ENCODE measurements at regions not wholly inside any gene's neighbourhood (a gene's known extent, or its start where the extent isn't known, plus 50 kb on each side); places are given as distances from the start of the nearest gene placed in this dataset.

GRCh38 chr12:107441665-107442300 is 243.8 kb upstream of the PWP1 start (continued):
- TF ChIP-seq CTCF (conservative IDR thresholded peaks at IDR 0.05; ENCODE audit: low read depth in 2 of 2): no peak

GRCh38 chr12:107442326-107442987 is 243.1 kb upstream of the PWP1 start:
- no peak for ATAC-seq
- no peak overlapping the region for H3K4me3 Mint-ChIP-seq
- Histone ChIP-seq H3F3A (replicated peaks; ENCODE audit: low read depth) (no peaks in the 10 kb centered on the region), H3K4me2 (no peak overlapping the region), H3K36me3 (ENCODE audit: insufficient read depth) (no peaks in the 10 kb centered on the region), H3K27ac (ENCODE audit: low read depth) (no peak overlapping the region), H2AFZ (no peak overlapping the region), H3K4me3 (no peak overlapping the region), H3K9me2 (ENCODE audit: insufficient read depth) (no peaks in the 10 kb centered on the region), H3K4me1 (ENCODE audit: insufficient read depth) (peaks cover 21% of the 10 kb centered on the region), H3K79me2 (replicated peaks; ENCODE audit: insufficient read depth) (no peaks in the 10 kb centered on the region), H4K20me1 (replicated peaks; ENCODE audit: insufficient read depth) (no peaks in the 10 kb centered on the region), H3K27me3 (ENCODE audit: insufficient read depth) (no peaks in the 10 kb centered on the region)
- H3K36me3 Mint-ChIP-seq (ENCODE audit: low read depth): no peaks in the 10 kb centered on the region
- H3K27ac Mint-ChIP-seq: no peak overlapping the region
- DNase-seq (ENCODE audit: low spot score): no peak
- H3K9me3 Mint-ChIP-seq: no peaks in the 10 kb centered on the region
- peaks cover 7% of the 10 kb centered on the region for H3K27me3 Mint-ChIP-seq (ENCODE audit: insufficient read depth, low read depth, poor library complexity)
- peaks cover 25% of the 10 kb centered on the region for H3K4me1 Mint-ChIP-seq
- TF ChIP-seq POLR2AphosphoS5 (IDR thresholded peaks at IDR 0.05; ENCODE audit: low read depth) (no peak), ZNF462 (CRISPR knock-in tag; IDR thresholded peaks at IDR 0.05) (no peak), STAT1 (IDR thresholded peaks at IDR 0.05; ENCODE audit: unreplicated experiment) (no peak), JUNB (IDR thresholded peaks at IDR 0.05; ENCODE audit: unreplicated experiment) (no peak), EZH2phosphoT487 (IDR thresholded peaks at IDR 0.05; ENCODE audit: unreplicated experiment) (no peak), CREB1 (CRISPR knock-in tag; IDR thresholded peaks at IDR 0.05; ENCODE audit: low read depth) (no peak), ZNF331 (CRISPR knock-in tag; IDR thresholded peaks at IDR 0.05; ENCODE audit: low read depth) (no peak), NANOG (IDR thresholded peaks at IDR 0.05; ENCODE audit: borderline replicate concordance) (no peak), ZNF114 (CRISPR knock-in tag; IDR thresholded peaks at IDR 0.05) (no peak), CTCF (conservative IDR thresholded peaks at IDR 0.05; ENCODE audit: low read depth in 2 of 2) (no peak)

All from GM23338 (cell line).